Ovary (tissue), 7 donors: ENCODE measurements at regions not wholly inside any gene's neighbourhood (a gene's known extent, or its start where the extent isn't known, plus 50 kb on each side); places are given as distances from the start of the nearest gene placed in this dataset.

Experiments used
- DNase-seq, 5 donors: peaks; one replicate each; pipeline ENCODE4 v3.0.0-alpha.2; 2019 to 2020
- H3K27ac ChIP-seq, 2 donors: fragments of 200-600 bp; one replicate each; pipeline versions ENCODE4 v1.5.1 to v1.8.0; 2019 to 2022
- H3K27me3 ChIP-seq: fragments of 200-600 bp; one replicate; pipeline ENCODE4 v1.8.0; 2022
- H3K36me3 ChIP-seq: fragments of 200-600 bp; sonication (generic); one replicate; pipeline ENCODE4 v1.5.1; 2019
- H3K4me1 ChIP-seq: one replicate; pipeline ENCODE4 v1.8.1; 2013; ENCODE audit warnings: mild to moderate bottlenecking, moderate library complexity; ENCODE audit not compliant: insufficient read depth
- H3K4me3 ChIP-seq: fragments of 200-600 bp; sonication (generic); one replicate; pipeline ENCODE4 v1.5.1; 2017
- H3K9me3 ChIP-seq, 2 donors: fragments of 200-600 bp in 1 of 2; sonication (generic) in 1 of 2; one replicate each; pipeline versions ENCODE4 v1.5.1 to v1.8.1; 2013 to 2019; ENCODE audit warnings: mild to moderate bottlenecking in 1 of 2, moderate library complexity in 1 of 2
- CTCF ChIP-seq, 3 donors: fragments of 450-650 bp in 2 of 3; fragments of 200-600 bp in 1 of 3; IDR thresholded peaks; one replicate each; pipeline versions ENCODE4 v1.5.1 to v1.8.0; 2016 to 2022; ENCODE audit warnings: antibody characterized with exemption in 3 of 3, mild to moderate bottlenecking in 1 of 3
- EP300 ChIP-seq: sonication (generic); formaldehyde crosslinking; IDR thresholded peaks from one replicate; pipeline ENCODE4 v1.6.1; 2017; ENCODE audit warnings: antibody characterized with exemption
- POLR2A ChIP-seq: fragments of 450-650 bp; IDR thresholded peaks from one replicate; pipeline ENCODE4 v1.6.1; 2017; ENCODE audit warnings: antibody characterized with exemption, mild to moderate bottlenecking, moderate library complexity
- WGBS, 3 donors: extraction: QIAGEN DNeasy Blood & Tissue Kit in 1 of 3; methylation state at CpG; one replicate each; pipeline versions ENCODE4 v1.1.5 to v1.1.7; 2013 to 2017; 5-methylcytosine and 5-hydroxymethylcytosine counted together
- intact Hi-C, 4 donors: fragments of 100-400 bp; cut with DNase I; formaldehyde crosslinking; loops; one replicate each; pipeline versions ENCODE4 v1.11.0 to v1.15.1; 2022 to 2023
- donor health status: DM: no; HTN: no; CAD: no; lungs with moderate emphysema.
- donor health status: DM: no; HTN: no; CAD: no.
- donor health status: Bipolar disorder and iron deficiency.
- donor health status: DM: no; HTN: no; CAD: no.
- donor health status: DM: yes; HTN: yes; CAD: no.

- 81 to 91% (median 86%) methylated on average over 2 of the region's 2 CpGs for WGBS, 3 donors
Observed at GRCh38 chr5:135114759-135115158, 80.7 kb upstream of the PITX1 start.

GRCh38 chr5:135112008-135112725 is 78.1 kb upstream of the PITX1 start:
- no peaks in the 10 kb centered on the region for H3K36me3 ChIP-seq
- no peak for DNase-seq
- H3K4me1 ChIP-seq: no peaks in the 10 kb centered on the region
- no peaks in the 10 kb centered on the region for H3K9me3 ChIP-seq
- no peak overlapping the region for H3K27ac ChIP-seq
- no peaks in the 10 kb centered on the region for H3K27me3 ChIP-seq
- no peak for TF ChIP-seq EP300
- TF ChIP-seq POLR2A: no peak
- no peak for TF ChIP-seq CTCF (IDR thresholded peaks at IDR 0.05)
- 69 to 71% (median 70%) methylated on average over 10 of the region's 10 CpGs for WGBS, 3 donors
- intact Hi-C loops: no loop called here
- no peak overlapping the region for H3K4me3 ChIP-seq

More at GRCh38 chr5:135114759-135115158, 80.7 kb upstream of the PITX1 start:
- H3K4me1 ChIP-seq: no peaks in the 10 kb centered on the region
- no peaks in the 10 kb centered on the region for H3K36me3 ChIP-seq
- H3K27me3 ChIP-seq: no peaks in the 10 kb centered on the region
- H3K9me3 ChIP-seq: no peaks in the 10 kb centered on the region
- intact Hi-C loops: no loop called here
- H3K4me3 ChIP-seq: no peak overlapping the region
- DNase-seq: no peak
- H3K27ac ChIP-seq: no peak overlapping the region
- TF ChIP-seq POLR2A: no peak
- TF ChIP-seq EP300: no peak
- TF ChIP-seq CTCF (IDR thresholded peaks at IDR 0.05): no peak

GRCh38 chr5:135110785-135111596 is 77.0 kb upstream of the PITX1 start:
- Histone ChIP-seq H3K4me3 (no peak overlapping the region), H3K9me3 (no peaks in the 10 kb centered on the region), H3K4me1 (no peaks in the 10 kb centered on the region), H3K27me3 (no peaks in the 10 kb centered on the region), H3K27ac (no peak overlapping the region), H3K36me3 (no peaks in the 10 kb centered on the region)
- 76 to 80% (median 77%) methylated on average over 11 of the region's 11 CpGs for WGBS, 3 donors
- TF ChIP-seq EP300: no peak
- no peak for TF ChIP-seq POLR2A
- no peak for TF ChIP-seq CTCF (IDR thresholded peaks at IDR 0.05)
- no peak for DNase-seq
- intact Hi-C loops: no loop called here

- H3K36me3 ChIP-seq: no peaks in the 10 kb centered on the region
- H3K4me3 ChIP-seq: no peak overlapping the region
- no peak overlapping the region for H3K27ac ChIP-seq
- 91 to 94% (median 92%) methylated on average over 7 of the region's 7 CpGs for WGBS, 3 donors
- intact Hi-C loops: no loop called here
- no peaks in the 10 kb centered on the region for H3K4me1 ChIP-seq
- DNase-seq: no peak
- no peaks in the 10 kb centered on the region for H3K27me3 ChIP-seq
- H3K9me3 ChIP-seq: no peaks in the 10 kb centered on the region
- TF ChIP-seq EP300 (no peak), POLR2A (no peak), CTCF (IDR thresholded peaks at IDR 0.05) (no peak)
Observed at GRCh38 chr5:135108992-135109391, 75.0 kb upstream of the PITX1 start.
